CD4-positive, alpha-beta T cell (primary cell): ENCODE measurements at regions not wholly inside any gene's neighbourhood (a gene's known extent, or its start where the extent isn't known, plus 50 kb on each side); places are given as distances from the start of the nearest gene placed in this dataset.

ENCODE experiments used
- ATAC-seq: fragments of 200-7000 bp; cut with Tn5 transposase; one replicate; pipeline ENCODE4 v1.10.0; 2022; ENCODE audit warnings: mild to moderate bottlenecking; ENCODE audit not compliant: poor library complexity
- CTCF ChIA-PET: fragments of 350-600 bp; sonication (Branson Sonifier 250); formaldehyde crosslinking; loops from one replicate; lab custom pipeline; 2021; ENCODE audit warnings: antibody characterized with exemption, inconsistent platforms; lab: Charles Lee
- POLR2A ChIA-PET: fragments of 350-600 bp; sonication (Branson Sonifier 250); formaldehyde crosslinking; loops from one replicate; lab custom pipeline; 2021; ENCODE audit warnings: antibody characterized with exemption, inconsistent platforms; lab: Charles Lee
- DNase-seq, 14 experiments: peaks; one replicate each; pipeline ENCODE4 v3.0.0-alpha.2; 2013 to 2020; ENCODE audit warnings: mixed read lengths in 2 of 14
- H3K27ac ChIP-seq, 2 donors: one replicate each; pipeline versions ENCODE4 v1.5.1 to v1.7.0; 2013; ENCODE audit warnings: low read length in 2 of 2, low read depth in 1 of 2, mild to moderate bottlenecking in 1 of 2
- H3K27me3 ChIP-seq, 2 experiments: 1 replicate in 1 of 2; 2 replicates in 1 of 2; pipeline versions ENCODE4 v1.6.1 to v1.7.0; 2013; ENCODE audit warnings: low read length in 2 of 2, control low read depth in 1 of 2, mild to moderate bottlenecking in 1 of 2, moderate library complexity in 1 of 2; ENCODE audit not compliant: insufficient read depth in 2 of 2, control insufficient read depth in 1 of 2
- H3K36me3 ChIP-seq: one replicate; pipeline ENCODE4 v1.6.1; 2013; ENCODE audit warnings: low read length, control low read depth; ENCODE audit not compliant: insufficient read depth
- H3K4me1 ChIP-seq: one replicate; pipeline ENCODE4 v1.6.1; 2013; ENCODE audit warnings: low read length, control low read depth; ENCODE audit not compliant: insufficient read depth
- H3K4me3 ChIP-seq: one replicate; pipeline ENCODE4 v1.5.1; 2013; ENCODE audit warnings: mild to moderate bottlenecking, low read length, moderate library complexity
- H3K9me3 ChIP-seq, 2 experiments: 1 replicate in 1 of 2; 2 replicates in 1 of 2; pipeline versions ENCODE4 v1.6.1 to v1.7.0; 2013; ENCODE audit warnings: low read length in 2 of 2, mild to moderate bottlenecking in 2 of 2, control low read depth in 1 of 2, moderate library complexity in 1 of 2; ENCODE audit not compliant: control insufficient read depth in 1 of 2, insufficient read depth in 1 of 2
- H3K27ac Mint-ChIP-seq: one replicate; pipeline ENCODE4 v1.8.0; 2020; ENCODE audit warnings: mixed read lengths
- H3K27me3 Mint-ChIP-seq: one replicate; pipeline ENCODE4 v1.8.0; 2021; ENCODE audit warnings: mixed read lengths
- H3K36me3 Mint-ChIP-seq: one replicate; pipeline ENCODE4 v1.8.0; 2021; ENCODE audit warnings: low read depth, mixed read lengths
- H3K4me1 Mint-ChIP-seq: one replicate; pipeline ENCODE4 v1.8.0; 2021; ENCODE audit warnings: low read depth, mixed read lengths
- H3K4me3 Mint-ChIP-seq: one replicate; pipeline ENCODE4 v1.8.0; 2020; ENCODE audit warnings: mild to moderate bottlenecking, mixed read lengths
- H3K9me3 Mint-ChIP-seq: one replicate; pipeline ENCODE4 v1.8.0; 2020; ENCODE audit warnings: mixed read lengths
- CTCF ChIP-seq: fragments of 200-600 bp; IDR thresholded peaks from one replicate; pipeline ENCODE4 v1.8.0; 2022; ENCODE audit warnings: antibody characterized with exemption, mild to moderate bottlenecking
- intact Hi-C, 2 experiments: fragments of 100-400 bp; cut with DNase I in 1 of 2; cut with micrococcal nuclease in 1 of 2; formaldehyde crosslinking; loops; one replicate each; pipeline versions ENCODE4 v1.15.1 to v1.9.0; 2023 to 2025; cut with DNase I, micrococcal nuclease

- H3K36me3 ChIP-seq, result no peaks in the 10 kb centered on the region
- H3K4me3 ChIP-seq, result no peak overlapping the region
- no peaks in the 10 kb centered on the region for H3K27me3 Mint-ChIP-seq
- no peak overlapping the region for H3K27ac Mint-ChIP-seq
- no peak overlapping the region for H3K27ac ChIP-seq
- intact Hi-C loops, result no loop called here
- ChIA-PET CTCF (no interaction called here), POLR2A (no interaction called here)
- no peaks in the 10 kb centered on the region for H3K36me3 Mint-ChIP-seq
- no peaks in the 10 kb centered on the region for H3K4me1 Mint-ChIP-seq
- H3K27me3 ChIP-seq, result no peaks in the 10 kb centered on the region
- peaks cover 10% of the 10 kb centered on the region for H3K9me3 Mint-ChIP-seq
- ATAC-seq (no peak), DNase-seq (no peak)
- H3K4me1 ChIP-seq, result no peaks in the 10 kb centered on the region
- H3K4me3 Mint-ChIP-seq, result no peak overlapping the region
- H3K9me3 ChIP-seq, result peaks cover 0 to 5% of the 10 kb centered on the region in 2 experiments
- TF ChIP-seq CTCF, result no peak
Observed at GRCh38 chr7:119436882-119437281, 836.1 kb upstream of the KCND2 start.

- no peak for TF ChIP-seq CTCF
Observed at GRCh38 chr7:119438315-119438714, 834.7 kb upstream of the KCND2 start.

GRCh38 chr7:119439192-119439591 is 833.8 kb upstream of the KCND2 start:
- POLR2A ChIA-PET, result no interaction called here
- CTCF ChIA-PET, result no interaction called here

More at GRCh38 chr7:119438315-119438714, 834.7 kb upstream of the KCND2 start:
- intact Hi-C loops, result no loop called here
- Histone ChIP-seq H3K36me3 (no peaks in the 10 kb centered on the region), H3K27ac (no peak overlapping the region), H3K9me3 (peaks cover 0 to 5% of the 10 kb centered on the region in 2 experiments), H3K4me3 (no peak overlapping the region), H3K4me1 (no peaks in the 10 kb centered on the region), H3K27me3 (no peaks in the 10 kb centered on the region)
- no peaks in the 10 kb centered on the region for H3K36me3 Mint-ChIP-seq
- no peaks in the 10 kb centered on the region for H3K4me1 Mint-ChIP-seq
- no peaks in the 10 kb centered on the region for H3K27me3 Mint-ChIP-seq
- peaks cover 13% of the 10 kb centered on the region for H3K9me3 Mint-ChIP-seq
- H3K27ac Mint-ChIP-seq, result no peak overlapping the region
- no peak for ATAC-seq
- no peak overlapping the region for H3K4me3 Mint-ChIP-seq
- DNase-seq, result no peak
- ChIA-PET POLR2A (no interaction called here), CTCF (no interaction called here)

More at GRCh38 chr7:119439192-119439591, 833.8 kb upstream of the KCND2 start:
- TF ChIP-seq CTCF, result no peak
- Mint-ChIP-seq H3K4me3 (no peak overlapping the region), H3K36me3 (no peaks in the 10 kb centered on the region), H3K9me3 (peaks cover 13% of the 10 kb centered on the region), H3K27me3 (no peaks in the 10 kb centered on the region), H3K4me1 (no peaks in the 10 kb centered on the region), H3K27ac (no peak overlapping the region)
- peaks cover 0 to 5% of the 10 kb centered on the region in 2 experiments for H3K9me3 ChIP-seq
- ATAC-seq, result no peak
- H3K4me3 ChIP-seq, result no peak overlapping the region
- intact Hi-C loops, result no loop called here
- no peaks in the 10 kb centered on the region for H3K27me3 ChIP-seq
- no peak overlapping the region for H3K27ac ChIP-seq
- DNase-seq, result no peak
- H3K36me3 ChIP-seq, result no peaks in the 10 kb centered on the region
- no peaks in the 10 kb centered on the region for H3K4me1 ChIP-seq
